Thoracic aorta (tissue), 2 donors: ENCODE measurements at regions not wholly inside any gene's neighbourhood (a gene's known extent, or its start where the extent isn't known, plus 50 kb on each side); places are given as distances from the start of the nearest gene placed in this dataset.

Experiments
- ATAC-seq: fragments of 150-250 bp; one replicate; pipeline ENCODE4 v1.8.0; 2017; ENCODE audit warnings: low read depth; ENCODE audit not compliant: insufficient number of reproducible peaks, low FRiP score
- DNase-seq: peaks from one replicate; pipeline ENCODE4 v3.0.0-alpha.2; 2020; ENCODE audit warnings: low spot score
- H3K27ac ChIP-seq, 2 donors: fragments of 200-600 bp; sonication (generic); 1 replicate in 1 of 2; 2 replicates in 1 of 2; pipeline ENCODE4 v1.5.1; 2016; ENCODE audit warnings: mild to moderate bottlenecking in 2 of 2, moderate library complexity in 2 of 2
- H3K27me3 ChIP-seq: fragments of 200-600 bp; sonication (generic); replicated peaks from 2 replicates; pipeline ENCODE4 v1.6.0; 2016; ENCODE audit warnings: mild to moderate bottlenecking; ENCODE audit not compliant: insufficient read depth
- H3K36me3 ChIP-seq: fragments of 200-600 bp; sonication (generic); one replicate; pipeline ENCODE4 v1.5.1; 2016
- H3K4me1 ChIP-seq, 2 donors: fragments of 200-600 bp; sonication (generic); 1 replicate in 1 of 2; 2 replicates in 1 of 2; pipeline versions ENCODE4 v1.5.1 to v1.6.0; 2016; ENCODE audit warnings: low read depth in 2 of 2, mild to moderate bottlenecking in 1 of 2; ENCODE audit not compliant: control insufficient read depth in 1 of 2
- H3K4me3 ChIP-seq: fragments of 200-600 bp; sonication (generic); 2 replicates; pipeline ENCODE4 v1.5.1; 2016; ENCODE audit warnings: mild to moderate bottlenecking
- H3K9me3 ChIP-seq: fragments of 200-600 bp; sonication (generic); 2 replicates; pipeline ENCODE4 v1.5.1; 2016
- TF ChIP-seq, protein P1 (sequence below): fragments of 200-600 bp; sonication (generic); IDR thresholded peaks from one replicate; pipeline ENCODE4 v1.5.1; 2019; ENCODE audit warnings: antibody characterized with exemption

DNA sequence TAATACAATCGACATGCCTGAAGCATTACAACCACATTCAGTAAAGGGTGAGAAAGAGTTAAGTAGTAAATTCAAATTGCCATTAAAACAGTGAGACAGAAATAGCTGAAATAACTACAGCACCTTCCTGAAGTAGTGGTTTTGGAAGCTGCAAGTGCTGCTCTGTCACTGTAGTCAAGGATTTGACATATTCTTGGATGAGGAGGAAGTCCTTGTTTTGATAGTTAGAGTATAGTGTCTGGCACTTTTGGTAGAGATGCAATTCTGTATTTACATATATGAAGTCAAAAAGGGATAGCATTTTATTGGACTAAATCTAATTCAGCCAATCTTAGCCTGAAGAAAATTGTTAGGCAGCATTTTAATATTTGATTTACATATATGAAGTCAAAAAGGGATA, 1559.6 kb downstream of the TECRL start:
- Histone ChIP-seq H3K27ac (no peak overlapping the region), H3K4me1 (no peaks in the 10 kb centered on the region), H3K4me3 (no peak overlapping the region), H3K9me3 (no peaks in the 10 kb centered on the region), H3K27me3 (no peaks in the 10 kb centered on the region), H3K36me3 (no peaks in the 10 kb centered on the region)
- ATAC-seq (no peak), DNase-seq (no peak)
- TF ChIP-seq, protein P1, sequence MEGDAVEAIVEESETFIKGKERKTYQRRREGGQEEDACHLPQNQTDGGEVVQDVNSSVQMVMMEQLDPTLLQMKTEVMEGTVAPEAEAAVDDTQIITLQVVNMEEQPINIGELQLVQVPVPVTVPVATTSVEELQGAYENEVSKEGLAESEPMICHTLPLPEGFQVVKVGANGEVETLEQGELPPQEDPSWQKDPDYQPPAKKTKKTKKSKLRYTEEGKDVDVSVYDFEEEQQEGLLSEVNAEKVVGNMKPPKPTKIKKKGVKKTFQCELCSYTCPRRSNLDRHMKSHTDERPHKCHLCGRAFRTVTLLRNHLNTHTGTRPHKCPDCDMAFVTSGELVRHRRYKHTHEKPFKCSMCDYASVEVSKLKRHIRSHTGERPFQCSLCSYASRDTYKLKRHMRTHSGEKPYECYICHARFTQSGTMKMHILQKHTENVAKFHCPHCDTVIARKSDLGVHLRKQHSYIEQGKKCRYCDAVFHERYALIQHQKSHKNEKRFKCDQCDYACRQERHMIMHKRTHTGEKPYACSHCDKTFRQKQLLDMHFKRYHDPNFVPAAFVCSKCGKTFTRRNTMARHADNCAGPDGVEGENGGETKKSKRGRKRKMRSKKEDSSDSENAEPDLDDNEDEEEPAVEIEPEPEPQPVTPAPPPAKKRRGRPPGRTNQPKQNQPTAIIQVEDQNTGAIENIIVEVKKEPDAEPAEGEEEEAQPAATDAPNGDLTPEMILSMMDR: no peak

DNA sequence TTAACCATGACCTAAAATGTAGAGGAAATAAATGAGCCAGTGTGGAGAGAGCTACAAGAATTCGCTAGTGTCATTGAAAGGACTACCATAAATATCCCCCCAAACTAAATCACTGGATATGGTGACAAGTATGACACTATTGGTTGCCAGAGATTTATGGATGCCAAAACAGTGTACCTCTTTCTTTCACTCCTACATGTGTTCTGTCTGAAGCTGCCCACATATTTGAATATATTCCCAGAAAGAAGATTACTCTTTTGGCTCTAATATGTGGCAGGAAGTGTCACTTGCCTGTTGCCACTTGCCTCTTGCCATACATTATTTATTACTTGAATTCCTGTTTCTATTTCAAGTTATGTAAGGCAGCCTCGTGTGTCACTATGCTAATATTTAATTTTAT, 1573.6 kb downstream of the TECRL start:
- Histone ChIP-seq H3K9me3 (no peaks in the 10 kb centered on the region), H3K27ac (no peak overlapping the region), H3K27me3 (no peaks in the 10 kb centered on the region), H3K36me3 (no peaks in the 10 kb centered on the region), H3K4me1 (no peaks in the 10 kb centered on the region), H3K4me3 (no peak overlapping the region)
- no peak for DNase-seq
- TF ChIP-seq, protein P1: no peak
- no peak for ATAC-seq

DNA sequence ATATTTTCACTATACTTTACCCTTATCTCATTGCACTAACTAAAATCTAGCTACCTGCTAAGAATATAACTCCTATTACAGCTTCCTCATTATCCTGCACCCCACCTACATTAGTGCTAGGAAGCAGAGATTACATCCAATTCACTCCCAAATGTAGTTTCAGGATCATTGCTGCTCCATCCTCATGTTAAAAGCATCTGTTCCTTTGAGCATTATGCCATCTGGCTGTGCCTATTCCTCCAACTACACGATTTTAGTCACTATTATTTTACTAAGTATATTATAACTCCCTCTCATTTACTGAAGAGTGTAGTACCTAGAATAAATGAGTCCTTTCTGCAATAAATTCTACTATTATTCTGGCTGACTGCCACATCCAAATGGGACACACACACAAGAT, 1586.9 kb downstream of the TECRL start:
- TF ChIP-seq, protein P1: no peak
- H3K36me3 ChIP-seq: no peaks in the 10 kb centered on the region

DNA sequence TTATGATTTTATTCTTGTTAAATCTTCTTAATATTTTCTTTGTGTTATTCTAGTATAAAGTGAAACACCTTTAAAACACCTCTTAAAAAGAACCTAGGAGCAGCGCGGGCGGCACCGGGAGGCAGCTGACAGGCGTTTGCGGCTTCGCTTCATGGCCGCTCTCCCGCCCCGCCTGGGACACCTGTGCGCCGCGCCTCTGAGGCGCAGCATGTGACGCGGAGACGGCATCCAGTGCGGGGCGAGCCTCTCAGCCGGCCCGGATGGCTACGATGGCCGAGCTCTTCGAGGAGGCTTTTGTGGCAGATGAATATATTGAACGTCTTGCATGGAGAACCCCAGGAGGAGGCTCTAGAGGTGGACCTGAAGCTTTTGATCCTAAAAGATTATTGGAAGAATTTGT, 1592.7 kb downstream of the TECRL start:
- Histone ChIP-seq H3K4me3 (no peak overlapping the region), H3K9me3 (no peaks in the 10 kb centered on the region), H3K27ac (no peak overlapping the region), H3K36me3 (no peaks in the 10 kb centered on the region), H3K27me3 (no peaks in the 10 kb centered on the region), H3K4me1 (no peaks in the 10 kb centered on the region)
- TF ChIP-seq, protein P1: no peak
- DNase-seq: no peak
- no peak for ATAC-seq

More for the DNA sequence above, 1586.9 kb downstream of the TECRL start:
- no peak for DNase-seq
- no peaks in the 10 kb centered on the region for H3K9me3 ChIP-seq
- no peaks in the 10 kb centered on the region for H3K27me3 ChIP-seq
- no peaks in the 10 kb centered on the region for H3K4me1 ChIP-seq
- no peak for ATAC-seq
- no peak overlapping the region for H3K4me3 ChIP-seq
- no peak overlapping the region for H3K27ac ChIP-seq

DNA sequence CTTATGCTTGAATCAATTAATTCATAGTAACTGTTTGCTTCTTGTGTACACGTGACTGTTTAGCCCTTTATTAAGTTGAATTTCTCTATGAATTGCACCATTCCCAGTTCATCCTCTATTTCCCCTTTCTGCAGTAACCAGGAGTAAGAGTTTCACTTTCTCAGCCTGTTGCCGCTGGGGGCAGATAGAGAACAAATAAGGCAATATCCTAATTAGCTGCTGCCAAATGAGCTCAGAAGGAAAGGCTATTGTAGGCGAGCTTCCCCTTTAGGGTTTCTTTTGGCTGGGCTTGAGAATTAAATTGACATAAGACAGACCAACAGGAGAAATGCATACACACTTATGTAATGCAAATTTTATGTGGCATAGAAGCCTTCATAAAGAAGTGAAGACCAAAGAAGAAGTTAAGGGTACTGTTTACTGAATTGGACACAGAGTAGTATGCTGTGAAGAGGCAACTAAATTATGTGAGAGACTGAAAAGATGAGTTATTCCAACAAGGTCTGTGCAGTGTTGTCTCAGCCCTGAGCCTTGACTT, 1594.7 kb downstream of the TECRL start:
- no peak for DNase-seq
- no peak overlapping the region for H3K4me3 ChIP-seq
- TF ChIP-seq, protein P1: no peak
- ATAC-seq: no peak
- no peaks in the 10 kb centered on the region for H3K9me3 ChIP-seq
- no peaks in the 10 kb centered on the region for H3K27me3 ChIP-seq
- H3K27ac ChIP-seq: no peak overlapping the region
- no peaks in the 10 kb centered on the region for H3K36me3 ChIP-seq
- H3K4me1 ChIP-seq: no peaks in the 10 kb centered on the region
